Activated effector memory CD4-positive, alpha-beta T cell treated with Interleukin-2 at 50 U/mL for 16 hours (primary cell): ENCODE measurements at regions not wholly inside any gene's neighbourhood (a gene's known extent, or its start where the extent isn't known, plus 50 kb on each side); places are given as distances from the start of the nearest gene placed in this dataset.
"Not testable (repeated sequence)": the region's sequence is repeated elsewhere in the genome, so short reads cannot be mapped to it uniquely, and the experiment has no call there.

Source experiments
- DNase-seq: peaks from one replicate; pipeline ENCODE4 v3.0.0-alpha.2; 2020

GRCh38 chr16:29087673-29088072, 102.8 kb downstream of the LAT start:
- not testable (repeated sequence) for DNase-seq

- DNase-seq, result peak; percentile 32
Measured at GRCh38 chr16:29081829-29082639, 97.2 kb downstream of the LAT start.

GRCh38 chr16:29074554-29075402, 89.9 kb downstream of the LAT start:
- DNase-seq, result peak; percentile 32

GRCh38 chr16:29062235-29062634, 77.4 kb downstream of the LAT start:
- not testable (repeated sequence) for DNase-seq

- DNase-seq, result not testable (repeated sequence)
Measured at GRCh38 chr16:29061467-29061921, 76.6 kb downstream of the LAT start.

GRCh38 chr16:29060022-29060810, 75.4 kb downstream of the LAT start:
- not testable (repeated sequence) for DNase-seq

GRCh38 chr16:29059575-29059974, 74.7 kb downstream of the LAT start:
- DNase-seq, result not testable (repeated sequence)
